Activated B cell treated with CpG ODN at 0.5 μM for 24 hours (primary cell): ENCODE measurements at regions not wholly inside any gene's neighbourhood (a gene's known extent, or its start where the extent isn't known, plus 50 kb on each side); places are given as distances from the start of the nearest gene placed in this dataset.

Source experiments
- ATAC-seq: fragments of 200-7000 bp; cut with Tn5 transposase; one replicate; pipeline ENCODE4 v1.10.0; 2021; ENCODE audit warnings: low read depth, mild to moderate bottlenecking, moderate library complexity
- CTCF ChIA-PET: fragments of 350-600 bp; sonication (Branson Sonifier 250); formaldehyde crosslinking; loops from one replicate; lab custom pipeline; 2021; ENCODE audit warnings: antibody characterized with exemption; lab: Charles Lee
- POLR2A ChIA-PET: fragments of 350-600 bp; sonication (Branson Sonifier 250); formaldehyde crosslinking; loops from one replicate; lab custom pipeline; 2021; ENCODE audit warnings: antibody characterized with exemption; lab: Charles Lee
- DNase-seq: peaks from one replicate; pipeline ENCODE4 v3.0.0; 2022
- H3K27ac Mint-ChIP-seq: one replicate; pipeline ENCODE4 v1.8.0; 2020; ENCODE audit warnings: mixed read lengths
- H3K27me3 Mint-ChIP-seq: one replicate; pipeline ENCODE4 v1.8.0; 2021; ENCODE audit warnings: mixed read lengths
- H3K36me3 Mint-ChIP-seq: one replicate; pipeline ENCODE4 v1.8.0; 2021; ENCODE audit warnings: low read depth, mixed read lengths
- H3K4me1 Mint-ChIP-seq: one replicate; pipeline ENCODE4 v1.8.0; 2021; ENCODE audit warnings: mixed read lengths
- H3K4me3 Mint-ChIP-seq: one replicate; pipeline ENCODE4 v1.8.0; 2020; ENCODE audit warnings: mild to moderate bottlenecking, mixed read lengths
- H3K9me3 Mint-ChIP-seq: one replicate; pipeline ENCODE4 v1.8.0; 2020; ENCODE audit warnings: mixed read lengths
- intact Hi-C: fragments of 100-400 bp; cut with micrococcal nuclease; formaldehyde crosslinking; loops from one replicate; pipeline ENCODE4 v1.15.1; 2024
- TF ChIP-seq, protein P1 (sequence below): fragments of 200-600 bp; IDR thresholded peaks from one replicate; pipeline ENCODE4 v1.8.0; 2022; ENCODE audit warnings: antibody characterized with exemption, mild to moderate bottlenecking

DNA sequence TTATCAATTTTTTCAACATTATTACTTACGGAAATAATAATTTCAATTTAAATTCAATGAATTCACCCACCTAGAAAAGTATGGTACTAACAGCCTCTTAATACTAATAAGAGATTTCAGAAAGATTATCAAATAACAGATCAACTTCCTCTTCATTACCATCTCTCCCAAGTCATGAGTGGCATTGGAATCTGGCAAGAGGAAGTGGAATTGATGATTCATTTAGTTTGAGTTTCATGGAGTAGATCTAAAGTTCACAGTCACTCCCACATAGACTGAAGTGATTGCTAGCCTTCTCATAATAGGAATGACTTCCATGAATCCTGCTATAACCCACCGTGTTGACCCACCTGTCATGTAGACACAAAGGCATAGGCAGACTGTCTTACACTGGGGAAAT is 77.7 kb upstream of the WDR75 start:
- H3K27me3 Mint-ChIP-seq, result no peaks in the 10 kb centered on the region
- CTCF ChIA-PET, result no interaction called here
- H3K36me3 Mint-ChIP-seq, result no peaks in the 10 kb centered on the region
- TF ChIP-seq, protein P1, sequence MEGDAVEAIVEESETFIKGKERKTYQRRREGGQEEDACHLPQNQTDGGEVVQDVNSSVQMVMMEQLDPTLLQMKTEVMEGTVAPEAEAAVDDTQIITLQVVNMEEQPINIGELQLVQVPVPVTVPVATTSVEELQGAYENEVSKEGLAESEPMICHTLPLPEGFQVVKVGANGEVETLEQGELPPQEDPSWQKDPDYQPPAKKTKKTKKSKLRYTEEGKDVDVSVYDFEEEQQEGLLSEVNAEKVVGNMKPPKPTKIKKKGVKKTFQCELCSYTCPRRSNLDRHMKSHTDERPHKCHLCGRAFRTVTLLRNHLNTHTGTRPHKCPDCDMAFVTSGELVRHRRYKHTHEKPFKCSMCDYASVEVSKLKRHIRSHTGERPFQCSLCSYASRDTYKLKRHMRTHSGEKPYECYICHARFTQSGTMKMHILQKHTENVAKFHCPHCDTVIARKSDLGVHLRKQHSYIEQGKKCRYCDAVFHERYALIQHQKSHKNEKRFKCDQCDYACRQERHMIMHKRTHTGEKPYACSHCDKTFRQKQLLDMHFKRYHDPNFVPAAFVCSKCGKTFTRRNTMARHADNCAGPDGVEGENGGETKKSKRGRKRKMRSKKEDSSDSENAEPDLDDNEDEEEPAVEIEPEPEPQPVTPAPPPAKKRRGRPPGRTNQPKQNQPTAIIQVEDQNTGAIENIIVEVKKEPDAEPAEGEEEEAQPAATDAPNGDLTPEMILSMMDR, result no peak
- POLR2A ChIA-PET, result no interaction called here
- peaks cover 3% of the 10 kb centered on the region for H3K9me3 Mint-ChIP-seq
- DNase-seq (no peak), ATAC-seq (no peak)
- intact Hi-C loops, result no loop called here
- no peak overlapping the region for H3K4me3 Mint-ChIP-seq
- H3K27ac Mint-ChIP-seq, result no peak overlapping the region
- no peaks in the 10 kb centered on the region for H3K4me1 Mint-ChIP-seq

GRCh38 chr2:189364607-189365006 is 76.7 kb upstream of the WDR75 start:
- POLR2A ChIA-PET, result no interaction called here
- TF ChIP-seq, protein P1, result no peak
- Mint-ChIP-seq H3K27me3 (no peaks in the 10 kb centered on the region), H3K9me3 (peaks cover 3% of the 10 kb centered on the region), H3K36me3 (no peaks in the 10 kb centered on the region), H3K4me3 (no peak overlapping the region), H3K4me1 (no peaks in the 10 kb centered on the region), H3K27ac (no peak overlapping the region)
- CTCF ChIA-PET, result no interaction called here
- intact Hi-C loops, result no loop called here
- no peak for DNase-seq
- no peak for ATAC-seq

GRCh38 chr2:189366349-189366748 is 74.9 kb upstream of the WDR75 start:
- Mint-ChIP-seq H3K36me3 (no peaks in the 10 kb centered on the region), H3K4me3 (no peak overlapping the region), H3K9me3 (no peaks in the 10 kb centered on the region), H3K4me1 (no peaks in the 10 kb centered on the region), H3K27me3 (no peaks in the 10 kb centered on the region), H3K27ac (no peak overlapping the region)
- intact Hi-C loops, result no loop called here
- no peak for ATAC-seq
- CTCF ChIA-PET, result no interaction called here
- no peak for DNase-seq
- POLR2A ChIA-PET, result no interaction called here
- TF ChIP-seq, protein P1, result no peak

- Mint-ChIP-seq H3K9me3 (no peaks in the 10 kb centered on the region), H3K4me3 (no peak overlapping the region), H3K27ac (no peak overlapping the region), H3K27me3 (no peaks in the 10 kb centered on the region), H3K36me3 (no peaks in the 10 kb centered on the region), H3K4me1 (no peaks in the 10 kb centered on the region)
- POLR2A ChIA-PET, result no interaction called here
- intact Hi-C loops, result no loop called here
- CTCF ChIA-PET, result no interaction called here
- TF ChIP-seq, protein P1, result no peak
- no peak for DNase-seq
- no peak for ATAC-seq
These were observed 73.9 kb upstream of the WDR75 start for GRCh38 chr2:189367343-189367742.

DNA sequence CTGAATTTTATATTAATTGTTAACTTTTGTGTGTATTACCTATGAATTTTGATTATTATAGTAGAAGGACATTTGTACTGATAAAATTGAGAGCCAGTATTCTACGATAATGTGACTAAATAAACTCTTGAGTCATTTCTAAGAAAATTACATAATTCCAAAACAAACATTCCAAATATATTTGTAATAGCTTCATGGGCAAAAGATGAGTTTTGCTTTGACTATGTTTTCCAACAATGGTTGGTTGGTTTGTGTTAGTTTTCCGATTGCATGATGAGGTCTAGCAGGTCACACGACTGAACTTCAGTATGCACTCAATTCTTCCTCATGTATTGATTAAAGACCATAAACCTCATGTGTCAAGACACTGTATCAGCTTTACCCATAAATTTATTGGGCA is 71.7 kb upstream of the WDR75 start:
- Mint-ChIP-seq H3K4me1 (no peaks in the 10 kb centered on the region), H3K27ac (no peak overlapping the region)
- CTCF ChIA-PET, result no interaction called here

More for the DNA sequence above, 71.7 kb upstream of the WDR75 start:
- no peak overlapping the region for H3K4me3 Mint-ChIP-seq
- no peak for DNase-seq
- POLR2A ChIA-PET, result no interaction called here
- no peaks in the 10 kb centered on the region for H3K27me3 Mint-ChIP-seq
- intact Hi-C loops, result no loop called here
- no peaks in the 10 kb centered on the region for H3K36me3 Mint-ChIP-seq
- H3K9me3 Mint-ChIP-seq, result no peaks in the 10 kb centered on the region
- TF ChIP-seq, protein P1, result no peak
- ATAC-seq, result no peak
